HL-60 (cell line): ENCODE measurements at regions not wholly inside any gene's neighbourhood (a gene's known extent, or its start where the extent isn't known, plus 50 kb on each side); places are given as distances from the start of the nearest gene placed in this dataset.

Experiments used
- DNase-seq, 2 experiments: peaks; one replicate each; pipeline ENCODE4 v3.0.0-alpha.2; 2010 to 2020; ENCODE audit warnings: low read depth in 1 of 2, low spot score in 1 of 2
- H3K27ac ChIP-seq: fragments of 250-450 bp; sonication (Bioruptor Pico); replicated peaks from 2 replicates; pipeline ENCODE4 v1.5.1; 2020; ENCODE audit warnings: mild to moderate bottlenecking, moderate library complexity
- H3K27me3 ChIP-seq: fragments of 250-450 bp; sonication (Bioruptor Pico); 2 replicates; pipeline ENCODE4 v1.5.1; 2021; ENCODE audit warnings: mild to moderate bottlenecking, moderate library complexity; ENCODE audit not compliant: insufficient read depth, poor library complexity, severe bottlenecking
- H3K4me3 ChIP-seq: replicated peaks from 2 replicates; pipeline ENCODE4 v1.5.1; 2011; ENCODE audit warnings: mild to moderate bottlenecking, control low read depth, low read length; ENCODE audit not compliant: insufficient read depth
- CTCF ChIP-seq: IDR thresholded peaks from one replicate; pipeline ENCODE4 v1.5.1; 2011; ENCODE audit warnings: low read length, control low read depth, inconsistent platforms; ENCODE audit not compliant: insufficient read depth
- GABPA ChIP-seq: IDR thresholded peaks from 2 replicates; pipeline ENCODE4 v1.6.1; 2012; ENCODE audit warnings: low read depth
- POLR2AphosphoS5 ChIP-seq: IDR thresholded peaks from 2 replicates; pipeline ENCODE4 v1.6.1; 2012; ENCODE audit warnings: low read depth
- REST ChIP-seq: IDR thresholded peaks from 2 replicates; pipeline ENCODE4 v1.6.1; 2012; ENCODE audit warnings: low read depth; ENCODE audit not compliant: insufficient replicate concordance
- SPI1 ChIP-seq: IDR thresholded peaks from 2 replicates; pipeline ENCODE4 v1.6.1; 2012; ENCODE audit warnings: low read depth, mild to moderate bottlenecking, borderline replicate concordance

GRCh38 chr11:109856928-109857327 lies 236.3 kb upstream of the ZC3H12C start:
- Histone ChIP-seq H3K4me3 (no peak overlapping the region), H3K27ac (no peak overlapping the region), H3K27me3 (no peaks in the 10 kb centered on the region)
- no peak for DNase-seq
- TF ChIP-seq GABPA (no peak), CTCF (no peak), POLR2AphosphoS5 (no peak), SPI1 (no peak), REST (no peak)

GRCh38 chr11:109857637-109858036 lies 235.6 kb upstream of the ZC3H12C start:
- no peaks in the 10 kb centered on the region for H3K27me3 ChIP-seq
- no peak for DNase-seq
- no peak overlapping the region for H3K27ac ChIP-seq
- TF ChIP-seq POLR2AphosphoS5 (no peak), GABPA (no peak), REST (no peak), SPI1 (no peak), CTCF (no peak)
- H3K4me3 ChIP-seq: no peak overlapping the region

GRCh38 chr11:109858152-109858551 lies 235.0 kb upstream of the ZC3H12C start:
- Histone ChIP-seq H3K4me3 (no peak overlapping the region), H3K27ac (no peak overlapping the region), H3K27me3 (no peaks in the 10 kb centered on the region)
- no peak for TF ChIP-seq SPI1
- TF ChIP-seq REST: no peak
- TF ChIP-seq CTCF: no peak
- no peak for TF ChIP-seq GABPA
- no peak for TF ChIP-seq POLR2AphosphoS5
- no peak for DNase-seq
